Natural killer cell (primary cell): ENCODE measurements at regions not wholly inside any gene's neighbourhood (a gene's known extent, or its start where the extent isn't known, plus 50 kb on each side); places are given as distances from the start of the nearest gene placed in this dataset.

Experiments used
- ATAC-seq, 3 donors: fragments of 150-1000 bp in 2 of 3; fragments of 200-7000 bp in 1 of 3; cut with Tn5 transposase; 1 replicate in 1 of 3; 2 replicates in 2 of 3; pipeline ENCODE4 v1.10.0; 2021; ENCODE audit warnings: mild to moderate bottlenecking in 2 of 3, moderate library complexity in 2 of 3
- DNase-seq, 2 donors: peaks; one replicate each; pipeline versions ENCODE4 v3.0.0 to v3.0.0-alpha.2; 2013 to 2021; ENCODE audit warnings: mixed read lengths in 1 of 2
- H3K27ac ChIP-seq: one replicate; pipeline ENCODE4 v1.5.1; 2013; ENCODE audit warnings: mild to moderate bottlenecking, low read length
- H3K27me3 ChIP-seq: one replicate; pipeline ENCODE4 v1.6.1; 2013; ENCODE audit warnings: low read length; ENCODE audit not compliant: control insufficient read depth, insufficient read depth
- H3K36me3 ChIP-seq: one replicate; pipeline ENCODE4 v1.6.1; 2013; ENCODE audit warnings: low read length; ENCODE audit not compliant: control insufficient read depth, insufficient read depth
- H3K4me1 ChIP-seq: one replicate; pipeline ENCODE4 v1.6.1; 2013; ENCODE audit warnings: low read length; ENCODE audit not compliant: control insufficient read depth, insufficient read depth
- H3K4me3 ChIP-seq: one replicate; pipeline ENCODE4 v1.5.1; 2013; ENCODE audit warnings: low read length
- H3K9me3 ChIP-seq: one replicate; pipeline ENCODE4 v1.6.1; 2013; ENCODE audit warnings: low read length; ENCODE audit not compliant: control insufficient read depth, insufficient read depth
- H3K27ac Mint-ChIP-seq, 2 donors: one replicate each; pipeline ENCODE4 v1.8.0; 2022; ENCODE audit warnings: mild to moderate bottlenecking in 2 of 2, mixed read lengths in 2 of 2, moderate library complexity in 1 of 2
- H3K27me3 Mint-ChIP-seq, 2 donors: one replicate each; pipeline ENCODE4 v1.8.0; 2022; ENCODE audit warnings: low read depth in 2 of 2, mixed read lengths in 2 of 2
- H3K36me3 Mint-ChIP-seq: one replicate; pipeline ENCODE4 v1.8.0; 2022; ENCODE audit warnings: mixed read lengths
- H3K4me1 Mint-ChIP-seq, 2 donors: one replicate each; pipeline ENCODE4 v1.8.0; 2022; ENCODE audit warnings: mixed read lengths in 2 of 2
- H3K4me3 Mint-ChIP-seq: one replicate; pipeline ENCODE4 v1.8.0; 2022; ENCODE audit warnings: mild to moderate bottlenecking, moderate library complexity, mixed read lengths
- H3K9me3 Mint-ChIP-seq, 2 donors: one replicate each; pipeline ENCODE4 v1.8.0; 2022; ENCODE audit warnings: mixed read lengths in 2 of 2
- CTCF ChIP-seq: fragments of 200-600 bp; IDR thresholded peaks from one replicate; pipeline ENCODE4 v1.8.0; 2022; ENCODE audit warnings: antibody characterized with exemption
- WGBS: methylation state at CpG from one replicate; pipeline ENCODE4 v1.1.7; 2013; ENCODE audit warnings: missing lambda C conversion rate; ENCODE audit not compliant: insufficient coverage; 5-methylcytosine and 5-hydroxymethylcytosine counted together
- intact Hi-C: fragments of 100-400 bp; cut with micrococcal nuclease; formaldehyde crosslinking; loops from one replicate; pipeline ENCODE4 v1.14.2; 2022

- no peaks in the 10 kb centered on the region for H3K4me1 ChIP-seq
- Mint-ChIP-seq H3K27me3 (peaks cover 5 to 19% of the 10 kb centered on the region in 2 donors), H3K9me3 (no peaks in the 10 kb centered on the region), H3K4me3 (no peak overlapping the region), H3K4me1 (no peaks in the 10 kb centered on the region), H3K36me3 (no peaks in the 10 kb centered on the region), H3K27ac (no peak overlapping the region)
- H3K4me3 ChIP-seq, result no peak overlapping the region
- WGBS, result 81% methylated on average over 11 of the region's 11 CpGs
- no peak for ATAC-seq
- H3K27ac ChIP-seq, result no peak overlapping the region
- no peaks in the 10 kb centered on the region for H3K36me3 ChIP-seq
- intact Hi-C loops, result no loop called here
- no peak for TF ChIP-seq CTCF
- H3K9me3 ChIP-seq, result no peaks in the 10 kb centered on the region
- no peak for DNase-seq
- H3K27me3 ChIP-seq, result no peaks in the 10 kb centered on the region
Measured at GRCh38 chr6:1233924-1234323, 78.0 kb upstream of the FOXQ1 start.

- WGBS, result 72% methylated on average over 3 of the region's 3 CpGs
- ATAC-seq, result no peak
- DNase-seq, result no peak
- Mint-ChIP-seq H3K27me3 (peaks cover 7 to 9% of the 10 kb centered on the region in 2 donors), H3K9me3 (no peaks in the 10 kb centered on the region), H3K4me3 (no peak overlapping the region), H3K4me1 (no peaks in the 10 kb centered on the region), H3K27ac (no peak overlapping the region), H3K36me3 (no peaks in the 10 kb centered on the region)
- Histone ChIP-seq H3K9me3 (no peaks in the 10 kb centered on the region), H3K4me1 (no peaks in the 10 kb centered on the region), H3K27ac (no peak overlapping the region), H3K36me3 (no peaks in the 10 kb centered on the region), H3K4me3 (no peak overlapping the region), H3K27me3 (no peaks in the 10 kb centered on the region)
- intact Hi-C loops, result no loop called here
- no peak for TF ChIP-seq CTCF
Measured at GRCh38 chr6:1232578-1232977, 79.3 kb upstream of the FOXQ1 start.

- H3K36me3 Mint-ChIP-seq, result no peaks in the 10 kb centered on the region
- intact Hi-C loops, result no loop called here
- Histone ChIP-seq H3K36me3 (no peaks in the 10 kb centered on the region), H3K9me3 (no peaks in the 10 kb centered on the region), H3K4me1 (no peaks in the 10 kb centered on the region), H3K4me3 (no peak overlapping the region), H3K27ac (no peak overlapping the region), H3K27me3 (no peaks in the 10 kb centered on the region)
- peaks cover 7 to 9% of the 10 kb centered on the region in 2 donors for H3K27me3 Mint-ChIP-seq
- TF ChIP-seq CTCF, result no peak
- H3K9me3 Mint-ChIP-seq, result no peaks in the 10 kb centered on the region
- 57% methylated on average over 4 of the region's 4 CpGs for WGBS
- H3K4me3 Mint-ChIP-seq, result no peak overlapping the region
- H3K27ac Mint-ChIP-seq, result no peak overlapping the region
- DNase-seq, result no peak
- no peaks in the 10 kb centered on the region for H3K4me1 Mint-ChIP-seq
- ATAC-seq, result no peak
Measured at GRCh38 chr6:1231941-1232340, 80.0 kb upstream of the FOXQ1 start.

- no peak for TF ChIP-seq CTCF
- Histone ChIP-seq H3K27ac (no peak overlapping the region), H3K36me3 (no peaks in the 10 kb centered on the region), H3K27me3 (no peaks in the 10 kb centered on the region), H3K4me1 (no peaks in the 10 kb centered on the region), H3K9me3 (no peaks in the 10 kb centered on the region), H3K4me3 (no peak overlapping the region)
- Mint-ChIP-seq H3K4me3 (no peak overlapping the region), H3K4me1 (no peaks in the 10 kb centered on the region), H3K9me3 (no peaks in the 10 kb centered on the region), H3K36me3 (no peaks in the 10 kb centered on the region), H3K27ac (no peak overlapping the region), H3K27me3 (peaks cover 7 to 9% of the 10 kb centered on the region in 2 donors)
- ATAC-seq, result no peak
- DNase-seq, result no peak
- intact Hi-C loops, result no loop called here
- 71% methylated on average over 8 of the region's 8 CpGs for WGBS
Measured at GRCh38 chr6:1230689-1231605, 81.0 kb upstream of the FOXQ1 start.
